ENCODE measurements at regions not wholly inside any gene's neighbourhood (a gene's known extent, or its start where the extent isn't known, plus 50 kb on each side); places are given as distances from the start of the nearest gene placed in this dataset.
A peak's percentile ranks its signal among the peaks of the same experiment; 100 is the strongest.

- TF ChIP-seq ZNF800 (CRISPR knock-in tag; IDR thresholded peaks at IDR 0.05) (no peak), MAFF (IDR thresholded peaks at IDR 0.05; ENCODE audit: low read depth, low read length) (peak; percentile 53)
Measured at GRCh38 chr16:58863042-58863441, 128.9 kb upstream of the GOT2 start (continued).

GRCh38 chr16:58862334-58863021 is 128.4 kb upstream of the GOT2 start:
- CTCF ChIA-PET (ENCODE audit: low intra/inter-chr PET ratio, low total read pairs): no interaction called here
- no peak overlapping the region for H3K9ac ChIP-seq (ENCODE audit: insufficient read depth, low read depth, low read length)
- WGBS (ENCODE audit: low lambda C conversion rate): 1% methylated on average over 9 of the region's 9 CpGs

More at GRCh38 chr16:58862334-58863021, 128.4 kb upstream of the GOT2 start:
- TF ChIP-seq MAFK (conservative IDR thresholded peaks at IDR 0.05 in 1 of 2, IDR thresholded peaks at IDR 0.05 in 1 of 2; ENCODE audit: low read length in 2 of 2): 0 out of 4 replicates have a peak, but pooled peaks of 1 of the 2 experiments have one; percentile 26
- TF ChIP-seq CREB1 (IDR thresholded peaks at IDR 0.05): 0 out of 2 replicates have a peak, but pooled peaks have one; percentile 11
- no peak for TF ChIP-seq CREB1 (CRISPR knock-in tag; IDR thresholded peaks at IDR 0.05)
- no peak for TF ChIP-seq ZNF337 (CRISPR knock-in tag; IDR thresholded peaks at IDR 0.05; ENCODE audit: borderline replicate concordance, low read depth)
- Histone ChIP-seq H2AFZ (ENCODE audit: low read length) (no peak overlapping the region), H3K27me3 (ENCODE audit: control insufficient read depth in 1 of 2, insufficient read depth in 2 of 2, low read length in 2 of 2) (no peaks in the 10 kb centered on the region), H3K4me1 (ENCODE audit: insufficient read depth, low read length) (no peaks in the 10 kb centered on the region), H3K27ac (ENCODE audit: extremely low read length, insufficient read depth, low read length) (no peak overlapping the region), H3K4me3 (replicated peaks in 1 of 3; ENCODE audit: insufficient read depth in 1 of 3, low read depth in 2 of 3, low read length in 3 of 3) (no peak overlapping the region), H3K79me2 (ENCODE audit: insufficient read depth, low read length) (no peaks in the 10 kb centered on the region), H3K9me3 (ENCODE audit: low read length) (no peaks in the 10 kb centered on the region), H4K20me1 (ENCODE audit: insufficient read depth, low read length) (no peaks in the 10 kb centered on the region), H3K36me3 (replicated peaks in 1 of 2; ENCODE audit: control insufficient read depth in 1 of 2, insufficient read depth in 2 of 2, low read length in 2 of 2) (no peaks in the 10 kb centered on the region), H3K4me2 (ENCODE audit: low read depth, low read length) (no peak overlapping the region)
- ATAC-seq: no peak
- POLR2A ChIA-PET: no interaction called here
- FAIRE-seq: no peak
- BruUV-seq (replicated peaks): no TSS peak
- intact Hi-C loops (cut with micrococcal nuclease; ENCODE audit: unreplicated experiment) (no loop called here), in situ Hi-C loops (cut with HindIII; ENCODE audit: extremely low pct_ligation_motif_present, low pct_unique_long_range_greater_than_20kb) (no loop called here)
- DNase-seq (ENCODE audit: low spot score): no peak

Data from HepG2 (cell line).